Tibial artery (tissue), 4 donors: ENCODE measurements at regions not wholly inside any gene's neighbourhood (a gene's known extent, or its start where the extent isn't known, plus 50 kb on each side); places are given as distances from the start of the nearest gene placed in this dataset.
A peak's percentile ranks its signal among the peaks of the same experiment; 100 is the strongest.

Source experiments
- DNase-seq, 2 donors: peaks; one replicate each; pipeline ENCODE4 v3.0.0-alpha.2; 2019
- H3K27ac ChIP-seq, 2 donors: fragments of 200-600 bp; sonication (generic) in 1 of 2; 1 replicate in 1 of 2; 2 replicates in 1 of 2; pipeline ENCODE4 v1.5.1; 2018 to 2019; ENCODE audit warnings: mild to moderate bottlenecking in 1 of 2
- H3K27me3 ChIP-seq, 2 donors: fragments of 200-600 bp; sonication (generic) in 1 of 2; one replicate each; pipeline versions ENCODE4 v1.5.1 to v1.6.0; 2016 to 2019
- H3K36me3 ChIP-seq, 3 donors: fragments of 200-600 bp; sonication (generic) in 2 of 3; one replicate each; pipeline ENCODE4 v1.5.1; 2016 to 2019; ENCODE audit warnings: mild to moderate bottlenecking in 2 of 3
- H3K4me1 ChIP-seq, 4 donors: fragments of 200-600 bp; sonication (generic) in 2 of 4; 1 replicate in 3 of 4; 2 replicates in 1 of 4; pipeline ENCODE4 v1.5.1; 2016 to 2019
- H3K4me3 ChIP-seq, 2 donors: fragments of 200-600 bp; sonication (generic) in 1 of 2; 1 replicate in 1 of 2; 2 replicates in 1 of 2; pipeline ENCODE4 v1.5.1; 2018 to 2019; ENCODE audit warnings: mild to moderate bottlenecking in 2 of 2
- H3K9me3 ChIP-seq, 3 donors: fragments of 200-600 bp; sonication (generic) in 1 of 3; one replicate each; pipeline ENCODE4 v1.5.1; 2016 to 2019
- intact Hi-C: fragments of 100-400 bp; cut with DNase I; formaldehyde crosslinking; loops from one replicate; pipeline ENCODE4 v1.15.0; 2023; ENCODE audit warnings: low total_unique reads
- TF ChIP-seq, protein P1 (sequence below), 2 experiments: fragments of 200-600 bp in 1 of 2; fragments of 450-650 bp in 1 of 2; IDR thresholded peaks; one replicate each; pipeline ENCODE4 v1.5.1; 2017 to 2019; ENCODE audit warnings: antibody characterized with exemption in 2 of 2, mild to moderate bottlenecking in 1 of 2, moderate library complexity in 1 of 2

DNA sequence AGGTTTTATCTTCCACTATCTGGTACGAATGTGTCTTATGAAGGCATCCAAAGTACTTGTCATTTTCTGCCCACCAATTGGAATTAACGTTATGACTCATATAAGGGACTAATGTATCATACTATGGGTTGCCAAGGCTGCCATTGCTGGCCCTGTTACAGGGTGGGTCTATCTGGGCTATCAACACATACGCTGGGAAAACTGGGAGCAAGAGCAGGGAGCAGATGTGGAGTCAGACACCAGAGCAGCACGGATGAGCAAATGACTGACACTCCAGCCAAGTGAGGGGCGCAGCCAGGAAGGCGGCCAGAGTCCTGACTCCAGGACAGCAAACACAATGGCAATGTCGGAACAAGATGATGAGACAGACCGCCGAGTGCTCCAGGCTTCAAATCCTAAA, 145.9 kb downstream of the COPS8 start:
- Histone ChIP-seq H3K4me3 (no peak overlapping the region), H3K36me3 (no peaks in the 10 kb centered on the region), H3K4me1 (peaks cover 0 to 57% (median 44%) of the 10 kb centered on the region in 4 donors), H3K27me3 (no peaks in the 10 kb centered on the region), H3K27ac (peak overlapping the region; percentile 57 to 78), H3K9me3 (no peaks in the 10 kb centered on the region)
- no peak for DNase-seq
- TF ChIP-seq, protein P1, sequence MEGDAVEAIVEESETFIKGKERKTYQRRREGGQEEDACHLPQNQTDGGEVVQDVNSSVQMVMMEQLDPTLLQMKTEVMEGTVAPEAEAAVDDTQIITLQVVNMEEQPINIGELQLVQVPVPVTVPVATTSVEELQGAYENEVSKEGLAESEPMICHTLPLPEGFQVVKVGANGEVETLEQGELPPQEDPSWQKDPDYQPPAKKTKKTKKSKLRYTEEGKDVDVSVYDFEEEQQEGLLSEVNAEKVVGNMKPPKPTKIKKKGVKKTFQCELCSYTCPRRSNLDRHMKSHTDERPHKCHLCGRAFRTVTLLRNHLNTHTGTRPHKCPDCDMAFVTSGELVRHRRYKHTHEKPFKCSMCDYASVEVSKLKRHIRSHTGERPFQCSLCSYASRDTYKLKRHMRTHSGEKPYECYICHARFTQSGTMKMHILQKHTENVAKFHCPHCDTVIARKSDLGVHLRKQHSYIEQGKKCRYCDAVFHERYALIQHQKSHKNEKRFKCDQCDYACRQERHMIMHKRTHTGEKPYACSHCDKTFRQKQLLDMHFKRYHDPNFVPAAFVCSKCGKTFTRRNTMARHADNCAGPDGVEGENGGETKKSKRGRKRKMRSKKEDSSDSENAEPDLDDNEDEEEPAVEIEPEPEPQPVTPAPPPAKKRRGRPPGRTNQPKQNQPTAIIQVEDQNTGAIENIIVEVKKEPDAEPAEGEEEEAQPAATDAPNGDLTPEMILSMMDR (IDR thresholded peaks at IDR 0.05) = no peak
- intact Hi-C loops = no loop called here

DNA sequence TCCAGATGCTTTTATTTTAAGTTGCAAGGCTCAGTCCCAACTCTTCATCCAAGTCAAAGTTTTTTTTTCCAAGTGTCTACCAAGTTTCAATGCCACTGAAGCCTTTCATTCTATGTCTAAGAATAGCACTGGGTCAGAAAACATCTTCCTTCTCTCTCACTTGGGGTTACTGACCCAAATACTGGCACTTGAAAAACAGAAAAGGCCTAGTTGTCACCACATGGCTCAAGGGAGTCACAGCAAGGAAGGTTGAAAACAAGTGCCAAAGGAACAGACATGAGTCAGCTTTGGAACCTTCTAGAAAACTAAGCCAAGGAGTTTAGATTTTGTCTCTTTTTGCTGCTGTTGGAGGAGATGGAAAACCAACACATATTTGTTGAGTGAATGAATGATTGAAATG, 146.5 kb downstream of the COPS8 start:
- Histone ChIP-seq H3K27ac (peak overlapping the region; percentile 57 to 78), H3K27me3 (no peaks in the 10 kb centered on the region), H3K9me3 (no peaks in the 10 kb centered on the region), H3K4me3 (no peak overlapping the region), H3K36me3 (no peaks in the 10 kb centered on the region), H3K4me1 (peaks cover 0 to 57% (median 45%) of the 10 kb centered on the region in 4 donors)
- no peak for DNase-seq
- TF ChIP-seq, protein P1 (IDR thresholded peaks at IDR 0.05) = no peak
- intact Hi-C loops = no loop called here

DNA sequence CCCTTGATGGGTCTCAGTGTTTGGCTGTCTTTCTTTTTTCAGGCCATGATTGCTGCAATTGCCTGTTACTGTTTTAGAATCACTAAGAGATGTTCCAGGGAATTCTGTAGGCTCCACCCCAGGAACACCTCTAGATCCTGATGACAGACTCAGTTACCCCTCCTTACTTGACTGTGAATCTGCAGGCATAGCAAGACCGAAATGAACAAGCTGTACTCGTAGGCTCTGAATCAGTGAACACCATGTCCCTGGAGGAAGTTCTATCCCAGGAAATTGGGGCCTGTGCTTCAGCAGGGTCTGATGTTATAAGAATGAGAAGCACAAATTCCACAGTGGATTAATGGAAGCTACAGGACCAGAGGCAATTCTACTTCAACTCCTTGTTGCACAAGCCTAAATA, 148.6 kb downstream of the COPS8 start:
- peak; percentile 56 to 72 for DNase-seq
- Histone ChIP-seq H3K4me1 (peaks cover 0 to 57% (median 45%) of the 10 kb centered on the region in 4 donors), H3K27ac (peak overlapping the region; percentile 57 to 78), H3K9me3 (no peaks in the 10 kb centered on the region), H3K4me3 (no peak overlapping the region), H3K27me3 (no peaks in the 10 kb centered on the region), H3K36me3 (no peaks in the 10 kb centered on the region)
- intact Hi-C loops = no loop called here
- TF ChIP-seq, protein P1 (IDR thresholded peaks at IDR 0.05) = no peak

DNA sequence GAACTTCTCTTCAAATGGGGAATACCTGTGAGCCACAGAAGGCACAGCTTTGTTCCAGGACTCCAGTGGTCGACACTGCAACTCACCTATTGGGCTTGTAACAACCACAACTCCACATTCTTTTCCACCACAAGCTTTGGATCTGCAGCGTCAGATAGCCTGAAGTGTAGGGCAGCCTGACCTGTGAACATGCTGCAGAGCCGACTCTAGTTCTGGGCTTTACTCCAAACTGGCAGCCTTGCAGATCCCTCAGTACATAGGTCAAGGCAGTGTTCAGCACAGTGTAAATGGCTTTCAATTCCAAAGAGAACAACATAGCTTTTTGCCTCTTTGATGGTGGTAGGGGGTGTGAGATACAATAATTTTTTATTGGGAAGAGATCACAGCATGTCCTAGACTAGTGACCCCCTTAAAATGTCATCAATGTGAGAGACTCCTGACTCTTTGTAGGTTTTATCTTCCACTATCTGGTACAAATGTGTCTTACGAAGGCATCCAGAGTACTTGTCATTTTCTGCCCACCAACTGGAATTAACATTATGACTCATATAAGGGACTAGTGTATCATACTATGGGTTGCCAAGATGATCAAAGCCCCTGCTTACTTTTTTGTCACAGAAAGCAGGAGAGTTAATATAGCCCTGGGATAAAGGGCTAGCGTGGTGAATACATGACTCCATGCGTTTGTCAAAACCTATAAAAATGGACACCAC, 149.8 kb downstream of the COPS8 start:
- no peaks in the 10 kb centered on the region for H3K36me3 ChIP-seq
- intact Hi-C loops = no loop called here
- DNase-seq = peak; percentile 71 to 88
- H3K27me3 ChIP-seq = no peaks in the 10 kb centered on the region
- H3K4me1 ChIP-seq = peaks cover 0 to 57% (median 45%) of the 10 kb centered on the region in 4 donors
- TF ChIP-seq, protein P1 (IDR thresholded peaks at IDR 0.05) = no peak
- H3K4me3 ChIP-seq = no peak overlapping the region
- H3K27ac ChIP-seq = peak overlapping the region; percentile 57 to 78
- H3K9me3 ChIP-seq = no peaks in the 10 kb centered on the region

DNA sequence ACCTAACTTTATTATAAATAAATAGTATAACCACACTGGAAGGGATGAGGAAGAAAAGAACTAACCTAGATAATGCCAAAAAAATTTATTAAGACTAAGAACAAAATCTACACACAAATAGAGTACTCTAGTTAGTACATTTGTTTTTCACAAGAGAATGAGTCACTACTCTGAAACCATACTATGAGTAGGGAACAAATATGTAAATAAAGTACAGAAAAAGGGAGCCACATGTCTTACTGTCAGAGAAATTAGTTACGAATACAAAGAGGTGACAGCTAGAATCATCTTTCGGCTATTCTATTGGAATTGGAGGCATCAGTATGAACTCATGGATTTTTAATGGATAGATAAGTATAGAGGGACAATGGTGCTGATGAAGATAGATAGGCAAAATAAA, 150.5 kb downstream of the COPS8 start:
- Histone ChIP-seq H3K36me3 (no peaks in the 10 kb centered on the region), H3K27ac (peak overlapping the region; percentile 57 to 78), H3K4me3 (no peak overlapping the region), H3K27me3 (no peaks in the 10 kb centered on the region), H3K4me1 (peaks cover 0 to 51% (median 42%) of the 10 kb centered on the region in 4 donors), H3K9me3 (no peaks in the 10 kb centered on the region)
- TF ChIP-seq, protein P1 (IDR thresholded peaks at IDR 0.05) = no peak
- intact Hi-C loops = no loop called here
- no peak for DNase-seq
